ENCODE measurements at regions not wholly inside any gene's neighbourhood (a gene's known extent, or its start where the extent isn't known, plus 50 kb on each side); places are given as distances from the start of the nearest gene placed in this dataset.

GRCh38 chr20:52869698-52870501, 102.3 kb upstream of the TSHZ2 start:
- DNase-seq (ENCODE audit: insufficient read length, low spot score) (no peak), FAIRE-seq (no peak)
- TF ChIP-seq POLR2A (IDR thresholded peaks at IDR 0.05; ENCODE audit: low read depth, low read length), result no peak
- no peak for TF ChIP-seq POU2F2 (IDR thresholded peaks at IDR 0.05; ENCODE audit: low read depth, low read length)
- TF ChIP-seq PAX5 (IDR thresholded peaks at IDR 0.05; ENCODE audit: insufficient read depth, low read length, severe bottlenecking), result no peak
- no peak for TF ChIP-seq TAF1 (IDR thresholded peaks at IDR 0.05; ENCODE audit: low read depth, low read length)
- no peak for TF ChIP-seq POLR2AphosphoS5 (IDR thresholded peaks at IDR 0.05; ENCODE audit: low read depth, low read length)
- no peak for TF ChIP-seq SPI1 (IDR thresholded peaks at IDR 0.05; ENCODE audit: low read depth, low read length)

GRCh38 chr20:52869276-52869675, 102.9 kb upstream of the TSHZ2 start:
- TF ChIP-seq PAX5 (IDR thresholded peaks at IDR 0.05; ENCODE audit: insufficient read depth, low read length, severe bottlenecking) (no peak), SPI1 (IDR thresholded peaks at IDR 0.05; ENCODE audit: low read depth, low read length) (no peak), TAF1 (IDR thresholded peaks at IDR 0.05; ENCODE audit: low read depth, low read length) (no peak), POU2F2 (IDR thresholded peaks at IDR 0.05; ENCODE audit: low read depth, low read length) (no peak), POLR2A (IDR thresholded peaks at IDR 0.05; ENCODE audit: low read depth, low read length) (no peak), POLR2AphosphoS5 (IDR thresholded peaks at IDR 0.05; ENCODE audit: low read depth, low read length) (no peak)
- no peak for FAIRE-seq
- no peak for DNase-seq (ENCODE audit: insufficient read length, low spot score)

- no peak for FAIRE-seq
- DNase-seq (ENCODE audit: insufficient read length, low spot score), result no peak
- TF ChIP-seq POU2F2 (IDR thresholded peaks at IDR 0.05; ENCODE audit: low read depth, low read length) (no peak), POLR2AphosphoS5 (IDR thresholded peaks at IDR 0.05; ENCODE audit: low read depth, low read length) (no peak), TAF1 (IDR thresholded peaks at IDR 0.05; ENCODE audit: low read depth, low read length) (no peak), POLR2A (IDR thresholded peaks at IDR 0.05; ENCODE audit: low read depth, low read length) (no peak), SPI1 (IDR thresholded peaks at IDR 0.05; ENCODE audit: low read depth, low read length) (no peak), PAX5 (IDR thresholded peaks at IDR 0.05; ENCODE audit: insufficient read depth, low read length, severe bottlenecking) (no peak)
These were observed 104.9 kb upstream of the TSHZ2 start for GRCh38 chr20:52867305-52867704.

GRCh38 chr20:52864916-52865605, 107.1 kb upstream of the TSHZ2 start:
- TF ChIP-seq POU2F2 (IDR thresholded peaks at IDR 0.05; ENCODE audit: low read depth, low read length) (no peak), TAF1 (IDR thresholded peaks at IDR 0.05; ENCODE audit: low read depth, low read length) (no peak), SPI1 (IDR thresholded peaks at IDR 0.05; ENCODE audit: low read depth, low read length) (no peak), PAX5 (IDR thresholded peaks at IDR 0.05; ENCODE audit: insufficient read depth, low read length, severe bottlenecking) (no peak), POLR2A (IDR thresholded peaks at IDR 0.05; ENCODE audit: low read depth, low read length) (no peak), POLR2AphosphoS5 (IDR thresholded peaks at IDR 0.05; ENCODE audit: low read depth, low read length) (no peak)
- no peak for FAIRE-seq
- DNase-seq (ENCODE audit: insufficient read length, low spot score), result no peak

DNA sequence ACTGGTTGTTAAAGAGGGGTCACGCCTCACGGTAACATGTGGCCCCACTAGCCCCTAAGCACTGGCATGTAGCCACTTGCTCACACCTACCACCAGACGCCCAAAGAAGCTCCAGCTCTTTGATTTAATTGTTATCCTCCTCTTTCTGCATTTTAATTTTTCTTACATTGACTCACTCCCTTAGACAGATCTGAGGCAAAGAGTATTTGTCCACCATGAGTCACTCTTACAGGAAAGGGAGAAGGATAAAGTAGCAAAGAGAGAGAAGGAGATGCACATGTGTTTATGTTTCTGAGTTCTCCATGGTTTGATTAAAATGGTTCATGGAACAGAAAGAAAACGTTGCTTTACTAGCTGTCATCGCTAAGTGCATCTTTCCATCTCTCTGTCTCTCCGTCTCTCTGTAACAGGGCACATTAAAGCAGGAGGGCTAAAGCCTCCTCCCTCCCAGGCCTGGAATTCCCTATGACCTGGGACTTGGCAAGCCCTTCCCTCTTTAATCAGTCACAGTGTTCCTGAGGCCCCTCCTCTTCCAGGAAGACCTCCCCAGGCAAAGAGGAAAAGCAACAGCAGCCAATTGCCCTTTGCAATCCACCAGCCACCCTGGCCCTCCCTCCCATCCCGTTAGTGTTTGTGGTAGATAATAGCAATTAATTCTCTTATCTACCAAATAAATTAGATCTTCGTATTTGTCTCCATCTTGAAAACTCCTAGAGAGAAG, 112.8 kb upstream of the TSHZ2 start:
- DNase-seq (ENCODE audit: insufficient read length, low spot score) (no peak), FAIRE-seq (no peak)
- TF ChIP-seq POLR2AphosphoS5 (IDR thresholded peaks at IDR 0.05; ENCODE audit: low read depth, low read length), result no peak
- TF ChIP-seq PAX5 (IDR thresholded peaks at IDR 0.05; ENCODE audit: insufficient read depth, low read length, severe bottlenecking), result no peak
- no peak for TF ChIP-seq POU2F2 (IDR thresholded peaks at IDR 0.05; ENCODE audit: low read depth, low read length)
- no peak for TF ChIP-seq SPI1 (IDR thresholded peaks at IDR 0.05; ENCODE audit: low read depth, low read length)
- TF ChIP-seq TAF1 (IDR thresholded peaks at IDR 0.05; ENCODE audit: low read depth, low read length), result no peak
- no peak for TF ChIP-seq POLR2A (IDR thresholded peaks at IDR 0.05; ENCODE audit: low read depth, low read length)

DNA sequence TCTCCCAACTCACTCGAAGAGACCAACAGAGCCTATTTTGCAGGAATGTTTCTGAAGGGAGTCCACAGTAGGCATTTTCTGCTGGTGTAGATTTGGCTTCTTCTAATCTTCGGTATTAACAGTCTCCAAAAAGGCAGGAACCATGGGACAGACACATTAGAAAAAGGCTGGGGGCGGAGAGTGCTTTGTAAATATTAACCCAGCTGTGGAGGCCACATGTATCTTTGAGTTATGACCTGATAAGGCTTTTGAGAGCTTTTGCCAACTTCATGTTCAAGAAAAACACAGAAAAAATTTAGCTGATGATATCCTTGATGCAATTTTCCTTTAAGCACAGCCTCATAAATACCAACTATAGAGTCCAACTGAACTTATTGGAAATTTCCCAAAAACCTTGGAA, 119.4 kb upstream of the TSHZ2 start:
- no peak for DNase-seq (ENCODE audit: insufficient read length, low spot score)
- no peak for FAIRE-seq
- TF ChIP-seq TAF1 (IDR thresholded peaks at IDR 0.05; ENCODE audit: low read depth, low read length) (no peak), POLR2AphosphoS5 (IDR thresholded peaks at IDR 0.05; ENCODE audit: low read depth, low read length) (no peak), PAX5 (IDR thresholded peaks at IDR 0.05; ENCODE audit: insufficient read depth, low read length, severe bottlenecking) (no peak), POU2F2 (IDR thresholded peaks at IDR 0.05; ENCODE audit: low read depth, low read length) (no peak), POLR2A (IDR thresholded peaks at IDR 0.05; ENCODE audit: low read depth, low read length) (no peak), SPI1 (IDR thresholded peaks at IDR 0.05; ENCODE audit: low read depth, low read length) (no peak)

DNA sequence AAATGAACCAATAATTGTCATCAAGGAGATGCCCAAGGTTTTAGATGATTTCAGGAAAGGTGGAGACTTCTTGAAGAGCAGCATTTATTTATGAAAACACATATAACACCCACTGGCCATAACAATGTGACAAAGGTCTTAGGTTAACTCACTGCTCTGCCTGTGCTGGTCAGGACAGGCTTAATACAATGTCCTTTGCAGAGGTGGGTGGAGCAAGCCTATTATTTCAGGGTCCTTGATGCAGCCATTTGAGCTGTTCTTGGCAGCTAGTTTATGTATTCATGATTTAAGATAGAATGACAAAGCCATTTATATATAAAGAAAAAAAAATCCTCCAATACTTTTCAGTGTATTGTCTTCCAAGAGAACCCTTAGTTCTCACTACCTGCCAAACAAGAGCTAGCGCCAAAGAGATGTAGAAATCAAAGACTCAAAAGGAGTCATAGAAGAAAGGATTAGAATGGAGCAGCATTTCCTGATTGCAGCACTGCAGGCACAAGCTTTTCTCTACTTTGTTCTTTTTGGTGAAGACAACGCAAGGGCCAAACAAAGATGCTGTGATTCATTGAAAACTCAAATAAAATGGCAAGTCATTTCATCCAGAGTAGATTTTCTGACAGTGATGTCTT, 124.3 kb upstream of the TSHZ2 start:
- no peak for DNase-seq (ENCODE audit: insufficient read length, low spot score)
- no peak for TF ChIP-seq PAX5 (IDR thresholded peaks at IDR 0.05; ENCODE audit: insufficient read depth, low read length, severe bottlenecking)
- no peak for TF ChIP-seq TAF1 (IDR thresholded peaks at IDR 0.05; ENCODE audit: low read depth, low read length)
- no peak for TF ChIP-seq POU2F2 (IDR thresholded peaks at IDR 0.05; ENCODE audit: low read depth, low read length)
- no peak for TF ChIP-seq POLR2A (IDR thresholded peaks at IDR 0.05; ENCODE audit: low read depth, low read length)
- no peak for TF ChIP-seq POLR2AphosphoS5 (IDR thresholded peaks at IDR 0.05; ENCODE audit: low read depth, low read length)
- TF ChIP-seq SPI1 (IDR thresholded peaks at IDR 0.05; ENCODE audit: low read depth, low read length), result no peak
- no peak for FAIRE-seq

- TF ChIP-seq POLR2AphosphoS5 (IDR thresholded peaks at IDR 0.05; ENCODE audit: low read depth, low read length) (no peak), PAX5 (IDR thresholded peaks at IDR 0.05; ENCODE audit: insufficient read depth, low read length, severe bottlenecking) (no peak), POU2F2 (IDR thresholded peaks at IDR 0.05; ENCODE audit: low read depth, low read length) (no peak), SPI1 (IDR thresholded peaks at IDR 0.05; ENCODE audit: low read depth, low read length) (no peak), TAF1 (IDR thresholded peaks at IDR 0.05; ENCODE audit: low read depth, low read length) (no peak), POLR2A (IDR thresholded peaks at IDR 0.05; ENCODE audit: low read depth, low read length) (no peak)
- FAIRE-seq (no peak), DNase-seq (ENCODE audit: insufficient read length, low spot score) (no peak)
These were observed 125.0 kb upstream of the TSHZ2 start for GRCh38 chr20:52847029-52847660.
